ENCODE measurements at regions not wholly inside any gene's neighbourhood (a gene's known extent, or its start where the extent isn't known, plus 50 kb on each side); places are given as distances from the start of the nearest gene placed in this dataset.

- Histone ChIP-seq H3K9me3 (no peaks in the 10 kb centered on the region), H3K27me3 (no peaks in the 10 kb centered on the region), H3K27ac (replicated peaks in 1 of 4) (no peak overlapping the region), H3K36me3 (no peaks in the 10 kb centered on the region), H3K4me3 (no peak overlapping the region), H3K4me1 (no peaks in the 10 kb centered on the region)
- no peak for DNase-seq (ENCODE audit: extremely low spot score)
- no peak for TF ChIP-seq CTCF (IDR thresholded peaks at IDR 0.05)
- TF ChIP-seq POLR2A (IDR thresholded peaks at IDR 0.05; ENCODE audit: low read depth): no peak
- TF ChIP-seq POLR2AphosphoS5 (IDR thresholded peaks at IDR 0.05): no peak
- intact Hi-C loops (cut with DNase I): no loop called here
These were observed 58.9 kb upstream of the RGS18 start for GRCh38 chr1:192099328-192099727.

GRCh38 chr1:192100686-192101468 is 57.4 kb upstream of the RGS18 start:
- no peaks in the 10 kb centered on the region for H3K4me1 ChIP-seq
- no peaks in the 10 kb centered on the region for H3K27me3 ChIP-seq
- H3K27ac ChIP-seq (replicated peaks in 1 of 4): no peak overlapping the region
- intact Hi-C loops (cut with DNase I): no loop called here
- DNase-seq (ENCODE audit: extremely low spot score): no peak
- H3K9me3 ChIP-seq: no peaks in the 10 kb centered on the region
- no peak overlapping the region for H3K4me3 ChIP-seq
- no peaks in the 10 kb centered on the region for H3K36me3 ChIP-seq
- no peak for TF ChIP-seq EP300 (IDR thresholded peaks at IDR 0.05)
- TF ChIP-seq POLR2A (IDR thresholded peaks at IDR 0.05; ENCODE audit: low read depth): no peak
- no peak for TF ChIP-seq POLR2AphosphoS5 (IDR thresholded peaks at IDR 0.05)
- no peak for TF ChIP-seq CTCF (IDR thresholded peaks at IDR 0.05)
- 88% methylated on average over 6 of the region's 6 CpGs for WGBS

DNA sequence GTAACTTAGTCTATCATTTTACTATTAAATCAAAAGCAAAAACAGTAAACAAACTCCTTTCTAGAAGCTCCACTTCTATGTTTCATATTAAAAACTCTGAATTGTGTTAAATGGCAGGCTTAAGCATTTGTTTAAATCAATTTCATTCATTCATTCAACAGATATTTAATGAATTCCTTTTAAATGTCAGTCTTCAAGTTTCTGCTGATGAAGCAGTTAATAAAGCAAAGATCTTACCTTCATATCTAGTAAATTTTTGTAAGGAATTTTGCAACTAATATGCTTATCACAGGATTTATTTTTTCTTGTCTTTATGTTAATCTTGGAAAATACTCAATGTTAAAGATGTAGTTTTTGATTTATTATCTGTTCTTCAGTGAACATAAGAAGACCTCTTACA is 54.1 kb upstream of the RGS18 start:
- H3K27ac ChIP-seq (replicated peaks in 1 of 4): no peak overlapping the region
- no peak for DNase-seq (ENCODE audit: extremely low spot score)
- H3K27me3 ChIP-seq: no peaks in the 10 kb centered on the region
- TF ChIP-seq POLR2AphosphoS5 (IDR thresholded peaks at IDR 0.05): no peak
- no peak for TF ChIP-seq CTCF (IDR thresholded peaks at IDR 0.05)
- TF ChIP-seq EP300 (IDR thresholded peaks at IDR 0.05): no peak
- no peak for TF ChIP-seq POLR2A (IDR thresholded peaks at IDR 0.05; ENCODE audit: low read depth)
- H3K36me3 ChIP-seq: no peaks in the 10 kb centered on the region
- no peaks in the 10 kb centered on the region for H3K4me1 ChIP-seq
- H3K4me3 ChIP-seq: no peak overlapping the region
- intact Hi-C loops (cut with DNase I): no loop called here
- H3K9me3 ChIP-seq: no peaks in the 10 kb centered on the region

DNA sequence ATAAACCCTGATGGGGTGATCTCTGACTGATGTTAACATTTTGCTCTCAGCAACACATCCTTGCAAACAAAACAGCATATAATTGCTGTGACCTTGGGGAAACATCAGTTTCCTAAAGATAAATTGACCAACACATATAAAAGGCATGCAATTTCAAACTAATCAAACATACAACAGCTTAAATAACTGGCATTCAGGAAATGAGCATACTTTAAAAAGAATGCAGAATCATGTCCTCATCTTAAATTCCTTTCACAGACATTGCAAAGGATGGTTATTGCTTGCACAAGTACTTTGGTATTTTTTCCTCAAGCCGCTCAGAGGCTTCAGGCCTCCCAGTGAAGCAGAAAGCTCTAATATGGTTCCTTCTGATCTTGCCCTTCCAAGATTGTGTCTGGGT is 53.4 kb upstream of the RGS18 start:
- DNase-seq (ENCODE audit: extremely low spot score): no peak
- H3K9me3 ChIP-seq: no peaks in the 10 kb centered on the region
- intact Hi-C loops (cut with DNase I): no loop called here
- H3K4me1 ChIP-seq: no peaks in the 10 kb centered on the region
- no peaks in the 10 kb centered on the region for H3K36me3 ChIP-seq
- H3K4me3 ChIP-seq: no peak overlapping the region
- H3K27ac ChIP-seq (replicated peaks in 1 of 4): no peak overlapping the region
- 82% methylated on average over 1 of the region's 1 CpG for WGBS
- no peaks in the 10 kb centered on the region for H3K27me3 ChIP-seq
- no peak for TF ChIP-seq EP300 (IDR thresholded peaks at IDR 0.05)
- TF ChIP-seq POLR2AphosphoS5 (IDR thresholded peaks at IDR 0.05): no peak
- TF ChIP-seq POLR2A (IDR thresholded peaks at IDR 0.05; ENCODE audit: low read depth): no peak
- no peak for TF ChIP-seq CTCF (IDR thresholded peaks at IDR 0.05)

- no peak overlapping the region for H3K4me3 ChIP-seq
- intact Hi-C loops (cut with DNase I): no loop called here
- H3K4me1 ChIP-seq: no peaks in the 10 kb centered on the region
- H3K9me3 ChIP-seq: no peaks in the 10 kb centered on the region
- H3K27ac ChIP-seq (replicated peaks in 1 of 4): no peak overlapping the region
- H3K36me3 ChIP-seq: no peaks in the 10 kb centered on the region
- WGBS: 84% methylated on average over 2 of the region's 2 CpGs
- DNase-seq (ENCODE audit: extremely low spot score): no peak
- no peaks in the 10 kb centered on the region for H3K27me3 ChIP-seq
- no peak for TF ChIP-seq CTCF (IDR thresholded peaks at IDR 0.05)
- no peak for TF ChIP-seq EP300 (IDR thresholded peaks at IDR 0.05)
- no peak for TF ChIP-seq POLR2A (IDR thresholded peaks at IDR 0.05; ENCODE audit: low read depth)
- TF ChIP-seq POLR2AphosphoS5 (IDR thresholded peaks at IDR 0.05): no peak
These were observed 50.1 kb upstream of the RGS18 start for GRCh38 chr1:192108161-192108560.
